Neural cell (in vitro differentiated cells): ENCODE measurements at regions not wholly inside any gene's neighbourhood (a gene's known extent, or its start where the extent isn't known, plus 50 kb on each side); places are given as distances from the start of the nearest gene placed in this dataset.

ENCODE experiments used
- H2AFZ ChIP-seq: fragments of 200-600, 300-800 bp; sonication (generic), shearing (Covaris generic); 2 replicates; pipeline ENCODE4 v1.6.0; 2014; ENCODE audit warnings: low read depth, mild to moderate bottlenecking, antibody characterized with exemption, low read length, moderate library complexity
- H3F3A ChIP-seq: fragments of 200-600 bp; shearing (Covaris generic); 2 replicates; pipeline ENCODE4 v1.6.1; 2016; ENCODE audit warnings: mild to moderate bottlenecking, moderate library complexity, mixed read lengths, antibody characterized with exemption, low read length; ENCODE audit not compliant: insufficient read depth, poor library complexity, severe bottlenecking
- H3K27ac ChIP-seq: fragments of 200-600, 300-800 bp; sonication (generic), shearing (Covaris generic); 2 replicates; pipeline ENCODE4 v1.5.1; 2014; ENCODE audit warnings: mild to moderate bottlenecking, low read length, moderate library complexity
- H3K27me3 ChIP-seq: fragments of 300-800, 200-600 bp; sonication (generic), shearing (Covaris generic); 2 replicates; pipeline ENCODE4 v1.6.0; 2014; ENCODE audit warnings: mild to moderate bottlenecking, low read depth, low read length, moderate library complexity; ENCODE audit not compliant: insufficient read depth
- H3K36me3 ChIP-seq: fragments of 300-800, 200-600 bp; sonication (generic), shearing (Covaris generic); 2 replicates; pipeline ENCODE4 v1.5.1; 2014; ENCODE audit warnings: mild to moderate bottlenecking, antibody characterized with exemption, low read length, moderate library complexity; ENCODE audit not compliant: insufficient read depth
- H3K4me2 ChIP-seq: fragments of 300-800, 200-600 bp; sonication (generic), shearing (Covaris generic); 2 replicates; pipeline ENCODE4 v1.6.0; 2014; ENCODE audit warnings: mild to moderate bottlenecking, low read length
- H3K4me3 ChIP-seq: fragments of 300-800, 200-600 bp; sonication (generic), shearing (Covaris generic); 2 replicates; pipeline ENCODE4 v1.5.1; 2014; ENCODE audit warnings: mild to moderate bottlenecking, low read length, moderate library complexity
- H3K79me2 ChIP-seq: fragments of 200-600 bp; shearing (Covaris generic); replicated peaks from 2 replicates; pipeline ENCODE4 v1.6.0; 2014; ENCODE audit warnings: mild to moderate bottlenecking, low read length, moderate library complexity; ENCODE audit not compliant: insufficient read depth
- H3K9ac ChIP-seq: fragments of 300-800, 200-600 bp; sonication (generic), shearing (Covaris generic); 2 replicates; pipeline ENCODE4 v1.6.1; 2016; ENCODE audit warnings: mild to moderate bottlenecking, low read length, mixed read lengths
- H3K9me2 ChIP-seq: fragments of 200-600 bp; shearing (Covaris generic); 2 replicates; pipeline ENCODE4 v1.6.1; 2016; ENCODE audit warnings: mild to moderate bottlenecking, low read length, mixed read lengths; ENCODE audit not compliant: insufficient read depth
- H3K9me3 ChIP-seq: fragments of 200-600, 300-800 bp; sonication (generic), shearing (Covaris generic); 2 replicates; pipeline ENCODE4 v1.6.1; 2016; ENCODE audit warnings: mild to moderate bottlenecking, mixed run types, low read length, moderate library complexity, mixed read lengths
- H4K20me1 ChIP-seq: fragments of 200-600 bp; shearing (Covaris generic); 2 replicates; pipeline ENCODE4 v1.6.1; 2016; ENCODE audit warnings: mild to moderate bottlenecking, mixed run types; ENCODE audit not compliant: insufficient read depth
- EP300 ChIP-seq: fragments of 450-650 bp; conservative IDR thresholded peaks from 2 replicates; pipeline ENCODE4 v1.6.1; 2014; ENCODE audit warnings: antibody characterized with exemption, mild to moderate bottlenecking, moderate library complexity; ENCODE audit not compliant: poor library complexity, severe bottlenecking
- EZH2 ChIP-seq: fragments of 200-600, 300-800 bp; shearing (Covaris generic), sonication (generic); IDR thresholded peaks from 2 replicates; pipeline ENCODE4 v1.6.1; 2014; ENCODE audit warnings: antibody characterized with exemption, low read length, borderline replicate concordance, mild to moderate bottlenecking; ENCODE audit not compliant: insufficient read depth, poor library complexity, severe bottlenecking
- MXI1 ChIP-seq: fragments of 450-650 bp; conservative IDR thresholded peaks from 2 replicates; pipeline ENCODE4 v1.6.1; 2014; ENCODE audit warnings: antibody characterized with exemption, mild to moderate bottlenecking; ENCODE audit not compliant: poor library complexity, severe bottlenecking
- POLR2AphosphoS5 ChIP-seq: IDR thresholded peaks from 2 replicates; pipeline ENCODE4 v1.6.1; 2012
- RAD21 ChIP-seq: fragments of 450-650 bp; conservative IDR thresholded peaks from 2 replicates; pipeline ENCODE4 v1.6.1; 2014; ENCODE audit warnings: antibody characterized with exemption, mild to moderate bottlenecking, moderate library complexity
- SMC3 ChIP-seq: fragments of 450-650 bp; conservative IDR thresholded peaks from 2 replicates; pipeline ENCODE4 v1.6.1; 2014; ENCODE audit warnings: antibody characterized with exemption, mild to moderate bottlenecking, moderate library complexity; ENCODE audit not compliant: poor library complexity
- TAF1 ChIP-seq: IDR thresholded peaks from 2 replicates; pipeline ENCODE4 v1.6.1; 2012; ENCODE audit warnings: low read depth
- TF ChIP-seq, protein P1 (sequence below): IDR thresholded peaks from 2 replicates; pipeline ENCODE4 v1.6.1; 2012; ENCODE audit warnings: borderline replicate concordance
- TF ChIP-seq, protein P2 (sequence below): fragments of 450-650 bp; IDR thresholded peaks from 2 replicates; pipeline ENCODE4 v1.5.1; 2014; ENCODE audit warnings: antibody characterized with exemption, mild to moderate bottlenecking, moderate library complexity; ENCODE audit not compliant: poor library complexity, severe bottlenecking

DNA sequence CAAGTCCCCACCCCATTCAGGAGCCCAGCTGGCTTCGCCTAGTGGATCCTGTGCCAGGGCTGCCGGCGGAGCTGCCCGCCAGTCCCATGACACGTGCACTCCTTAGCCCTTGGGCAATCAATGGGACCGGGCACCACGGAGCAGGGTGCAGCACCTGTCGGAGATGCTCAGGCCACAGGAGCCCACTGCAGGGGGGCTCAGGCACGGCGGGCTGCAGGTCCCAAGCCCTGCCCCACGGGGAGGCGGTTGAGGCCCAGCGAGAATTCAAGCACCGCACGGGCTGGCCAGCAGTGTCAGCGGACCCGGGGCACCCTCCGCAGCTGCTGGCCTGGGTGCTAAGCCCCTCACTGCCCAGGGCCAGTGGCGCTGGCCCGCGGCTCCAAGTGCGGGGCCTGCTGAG is 969.7 kb upstream of the CDH10 start:
- Histone ChIP-seq H3K9ac (no peak overlapping the region), H4K20me1 (no peaks in the 10 kb centered on the region), H2AFZ (no peak overlapping the region), H3K9me3 (no peaks in the 10 kb centered on the region), H3K27ac (no peak overlapping the region), H3F3A (no peaks in the 10 kb centered on the region), H3K4me2 (no peak overlapping the region), H3K79me2 (no peaks in the 10 kb centered on the region), H3K36me3 (no peaks in the 10 kb centered on the region), H3K27me3 (no peaks in the 10 kb centered on the region), H3K4me3 (no peak overlapping the region), H3K9me2 (no peaks in the 10 kb centered on the region)
- no peak for TF ChIP-seq TAF1

DNA sequence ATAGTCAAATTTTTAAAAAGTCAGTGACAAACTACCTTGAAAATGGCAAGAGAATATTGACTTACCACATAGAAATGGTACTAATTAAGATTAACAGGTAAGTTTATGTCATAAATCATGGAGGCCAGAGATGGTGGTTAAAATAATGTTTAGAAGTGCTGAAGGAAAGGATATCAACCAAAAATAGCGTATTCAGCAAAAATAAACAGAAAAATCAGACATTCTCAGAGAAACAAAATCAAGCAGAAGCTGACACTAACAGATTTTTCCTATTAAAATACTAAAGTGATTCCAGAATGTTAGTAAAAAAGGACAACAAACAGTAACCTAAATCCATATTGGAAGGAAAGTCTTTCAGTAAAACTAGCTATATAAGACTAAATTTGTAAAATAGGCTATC is 959.9 kb upstream of the CDH10 start:
- H3K27ac ChIP-seq = no peak overlapping the region
- no peaks in the 10 kb centered on the region for H3K36me3 ChIP-seq
- H3K4me3 ChIP-seq = no peak overlapping the region
- H3K4me2 ChIP-seq = no peak overlapping the region
- no peaks in the 10 kb centered on the region for H3K79me2 ChIP-seq
- H4K20me1 ChIP-seq = no peaks in the 10 kb centered on the region
- no peaks in the 10 kb centered on the region for H3F3A ChIP-seq
- TF ChIP-seq POLR2AphosphoS5 (no peak), SMC3 (no peak)
- H3K9me3 ChIP-seq = no peaks in the 10 kb centered on the region
- H2AFZ ChIP-seq = no peak overlapping the region
- H3K9me2 ChIP-seq = no peaks in the 10 kb centered on the region
- H3K9ac ChIP-seq = no peak overlapping the region
- no peaks in the 10 kb centered on the region for H3K27me3 ChIP-seq

DNA sequence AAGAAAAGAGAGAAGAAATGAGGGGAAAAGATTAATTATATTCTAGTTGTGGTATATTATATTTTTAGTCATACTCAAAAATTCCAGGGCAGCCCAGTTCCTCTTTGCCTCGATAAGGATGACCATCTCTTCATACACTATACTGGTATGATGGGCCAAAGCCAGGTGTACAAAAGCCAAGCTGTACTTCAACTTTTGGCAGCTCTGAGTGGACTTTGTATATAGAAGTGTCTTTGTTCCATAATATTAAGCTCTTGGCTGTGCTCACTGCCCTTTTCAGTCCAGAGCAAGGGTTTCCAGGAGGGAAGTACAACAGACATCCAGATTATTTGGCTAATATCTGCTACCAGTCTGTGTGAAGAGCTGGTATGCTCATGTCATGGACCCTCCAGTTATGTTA is 934.3 kb upstream of the CDH10 start:
- no peaks in the 10 kb centered on the region for H3F3A ChIP-seq
- no peaks in the 10 kb centered on the region for H3K36me3 ChIP-seq
- H4K20me1 ChIP-seq = no peaks in the 10 kb centered on the region
- no peak overlapping the region for H3K9ac ChIP-seq
- TF ChIP-seq RAD21 = no peak
- TF ChIP-seq SMC3 = no peak
- TF ChIP-seq, protein P1, sequence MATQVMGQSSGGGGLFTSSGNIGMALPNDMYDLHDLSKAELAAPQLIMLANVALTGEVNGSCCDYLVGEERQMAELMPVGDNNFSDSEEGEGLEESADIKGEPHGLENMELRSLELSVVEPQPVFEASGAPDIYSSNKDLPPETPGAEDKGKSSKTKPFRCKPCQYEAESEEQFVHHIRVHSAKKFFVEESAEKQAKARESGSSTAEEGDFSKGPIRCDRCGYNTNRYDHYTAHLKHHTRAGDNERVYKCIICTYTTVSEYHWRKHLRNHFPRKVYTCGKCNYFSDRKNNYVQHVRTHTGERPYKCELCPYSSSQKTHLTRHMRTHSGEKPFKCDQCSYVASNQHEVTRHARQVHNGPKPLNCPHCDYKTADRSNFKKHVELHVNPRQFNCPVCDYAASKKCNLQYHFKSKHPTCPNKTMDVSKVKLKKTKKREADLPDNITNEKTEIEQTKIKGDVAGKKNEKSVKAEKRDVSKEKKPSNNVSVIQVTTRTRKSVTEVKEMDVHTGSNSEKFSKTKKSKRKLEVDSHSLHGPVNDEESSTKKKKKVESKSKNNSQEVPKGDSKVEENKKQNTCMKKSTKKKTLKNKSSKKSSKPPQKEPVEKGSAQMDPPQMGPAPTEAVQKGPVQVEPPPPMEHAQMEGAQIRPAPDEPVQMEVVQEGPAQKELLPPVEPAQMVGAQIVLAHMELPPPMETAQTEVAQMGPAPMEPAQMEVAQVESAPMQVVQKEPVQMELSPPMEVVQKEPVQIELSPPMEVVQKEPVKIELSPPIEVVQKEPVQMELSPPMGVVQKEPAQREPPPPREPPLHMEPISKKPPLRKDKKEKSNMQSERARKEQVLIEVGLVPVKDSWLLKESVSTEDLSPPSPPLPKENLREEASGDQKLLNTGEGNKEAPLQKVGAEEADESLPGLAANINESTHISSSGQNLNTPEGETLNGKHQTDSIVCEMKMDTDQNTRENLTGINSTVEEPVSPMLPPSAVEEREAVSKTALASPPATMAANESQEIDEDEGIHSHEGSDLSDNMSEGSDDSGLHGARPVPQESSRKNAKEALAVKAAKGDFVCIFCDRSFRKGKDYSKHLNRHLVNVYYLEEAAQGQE = no peak
- no peak for TF ChIP-seq EP300
- TF ChIP-seq POLR2AphosphoS5 = no peak
- TF ChIP-seq MXI1 = no peak
- TF ChIP-seq, protein P2, sequence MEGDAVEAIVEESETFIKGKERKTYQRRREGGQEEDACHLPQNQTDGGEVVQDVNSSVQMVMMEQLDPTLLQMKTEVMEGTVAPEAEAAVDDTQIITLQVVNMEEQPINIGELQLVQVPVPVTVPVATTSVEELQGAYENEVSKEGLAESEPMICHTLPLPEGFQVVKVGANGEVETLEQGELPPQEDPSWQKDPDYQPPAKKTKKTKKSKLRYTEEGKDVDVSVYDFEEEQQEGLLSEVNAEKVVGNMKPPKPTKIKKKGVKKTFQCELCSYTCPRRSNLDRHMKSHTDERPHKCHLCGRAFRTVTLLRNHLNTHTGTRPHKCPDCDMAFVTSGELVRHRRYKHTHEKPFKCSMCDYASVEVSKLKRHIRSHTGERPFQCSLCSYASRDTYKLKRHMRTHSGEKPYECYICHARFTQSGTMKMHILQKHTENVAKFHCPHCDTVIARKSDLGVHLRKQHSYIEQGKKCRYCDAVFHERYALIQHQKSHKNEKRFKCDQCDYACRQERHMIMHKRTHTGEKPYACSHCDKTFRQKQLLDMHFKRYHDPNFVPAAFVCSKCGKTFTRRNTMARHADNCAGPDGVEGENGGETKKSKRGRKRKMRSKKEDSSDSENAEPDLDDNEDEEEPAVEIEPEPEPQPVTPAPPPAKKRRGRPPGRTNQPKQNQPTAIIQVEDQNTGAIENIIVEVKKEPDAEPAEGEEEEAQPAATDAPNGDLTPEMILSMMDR = no peak
- TF ChIP-seq TAF1 = no peak
- no peak for TF ChIP-seq EZH2
- H3K27ac ChIP-seq = no peak overlapping the region
- no peak overlapping the region for H2AFZ ChIP-seq
- no peak overlapping the region for H3K4me2 ChIP-seq
- H3K79me2 ChIP-seq = no peaks in the 10 kb centered on the region
- H3K9me3 ChIP-seq = no peaks in the 10 kb centered on the region
- no peak overlapping the region for H3K4me3 ChIP-seq
- H3K9me2 ChIP-seq = no peaks in the 10 kb centered on the region
- no peaks in the 10 kb centered on the region for H3K27me3 ChIP-seq
